H9 (cell line): ENCODE measurements at regions not wholly inside any gene's neighbourhood (a gene's known extent, or its start where the extent isn't known, plus 50 kb on each side); places are given as distances from the start of the nearest gene placed in this dataset.

Source experiments
- DNase-seq: peaks from one replicate; pipeline ENCODE4 v3.0.0-alpha.2; 2017
- H2AFZ ChIP-seq: one replicate; pipeline ENCODE4 v1.6.1; 2013; ENCODE audit warnings: mild to moderate bottlenecking, low read length, control low read depth, moderate library complexity
- H2AK5ac ChIP-seq: 2 replicates; pipeline ENCODE4 v1.6.1; 2013; ENCODE audit warnings: low read length, control low read depth, mixed read lengths; ENCODE audit not compliant: insufficient read length
- H2BK120ac ChIP-seq: one replicate; pipeline ENCODE4 v1.6.1; 2013; ENCODE audit warnings: low read depth, mild to moderate bottlenecking, low read length, control low read depth, inconsistent platforms; ENCODE audit not compliant: poor library complexity, severe bottlenecking
- H2BK12ac ChIP-seq: 2 replicates; pipeline ENCODE4 v1.6.1; 2013; ENCODE audit warnings: low read length, control low read depth, mixed read lengths, low read depth; ENCODE audit not compliant: insufficient read length
- H2BK15ac ChIP-seq: 2 replicates; pipeline ENCODE4 v1.6.1; 2013; ENCODE audit warnings: low read depth, low read length, control low read depth
- H2BK20ac ChIP-seq: one replicate; pipeline ENCODE4 v1.6.1; 2013; ENCODE audit warnings: low read depth, mild to moderate bottlenecking, low read length, control low read depth, inconsistent platforms; ENCODE audit not compliant: poor library complexity, severe bottlenecking
- H2BK5ac ChIP-seq: 2 replicates; pipeline ENCODE4 v1.6.1; 2013; ENCODE audit warnings: low read length, control low read depth, mixed read lengths; ENCODE audit not compliant: insufficient read length
- H3K14ac ChIP-seq: 2 replicates; pipeline ENCODE4 v1.6.1; 2013; ENCODE audit warnings: low read length, control low read depth; ENCODE audit not compliant: insufficient read depth
- H3K18ac ChIP-seq: 2 replicates; pipeline ENCODE4 v1.6.1; 2013; ENCODE audit warnings: low read depth, mild to moderate bottlenecking, mixed read lengths, low read length, control low read depth; ENCODE audit not compliant: insufficient read length
- H3K23ac ChIP-seq: 2 replicates; pipeline ENCODE4 v1.6.1; 2013; ENCODE audit warnings: low read length, control low read depth, mixed read lengths, low read depth; ENCODE audit not compliant: insufficient read length
- H3K23me2 ChIP-seq: 2 replicates; pipeline ENCODE4 v1.6.1; 2013; ENCODE audit warnings: low read depth, mild to moderate bottlenecking, mixed read lengths, low read length, control low read depth; ENCODE audit not compliant: insufficient read length, poor library complexity, severe bottlenecking
- H3K27ac ChIP-seq: 2 replicates; pipeline ENCODE4 v1.5.1; 2013; ENCODE audit warnings: low read length, control low read depth, mixed read lengths, low read depth; ENCODE audit not compliant: insufficient read length
- H3K27me3 ChIP-seq: 2 replicates; pipeline ENCODE4 v1.6.1; 2013; ENCODE audit warnings: low read length, control low read depth, inconsistent platforms; ENCODE audit not compliant: insufficient read depth
- H3K4ac ChIP-seq: 2 replicates; pipeline ENCODE4 v1.6.1; 2013; ENCODE audit warnings: low read depth, mild to moderate bottlenecking, control low read depth, inconsistent platforms, low read length, moderate library complexity
- H3K4me1 ChIP-seq: 2 replicates; pipeline ENCODE4 v1.6.1; 2013; ENCODE audit warnings: low read length, control low read depth, inconsistent platforms; ENCODE audit not compliant: insufficient read depth
- H3K4me2 ChIP-seq: 2 replicates; pipeline ENCODE4 v1.6.1; 2013; ENCODE audit warnings: low read length, control low read depth, mixed read lengths; ENCODE audit not compliant: insufficient read length, insufficient read depth
- H3K56ac ChIP-seq: 2 replicates; pipeline ENCODE4 v1.6.1; 2013; ENCODE audit warnings: low read depth, mild to moderate bottlenecking, mixed read lengths, low read length, control low read depth; ENCODE audit not compliant: insufficient read length
- H3K79me1 ChIP-seq: 2 replicates; pipeline ENCODE4 v1.6.1; 2013; ENCODE audit warnings: low read depth, mild to moderate bottlenecking, moderate library complexity, low read length, control low read depth, inconsistent platforms; ENCODE audit not compliant: insufficient read depth, poor library complexity, severe bottlenecking
- H3K79me2 ChIP-seq: 2 replicates; pipeline ENCODE4 v1.6.1; 2013; ENCODE audit warnings: low read length, control low read depth, inconsistent platforms; ENCODE audit not compliant: insufficient read depth
- H3K9ac ChIP-seq: 2 replicates; pipeline ENCODE4 v1.6.1; 2013; ENCODE audit warnings: low read length, control low read depth, mixed read lengths; ENCODE audit not compliant: insufficient read length; ENCODE audit errors: extremely low read depth
- H3K9me3 ChIP-seq: one replicate; pipeline ENCODE4 v1.6.1; 2013; ENCODE audit warnings: low read depth, low read length, inconsistent platforms; ENCODE audit not compliant: control insufficient read depth
- H3T11ph ChIP-seq: one replicate; pipeline ENCODE4 v1.6.1; 2013; ENCODE audit warnings: mild to moderate bottlenecking, low read length, control low read depth, inconsistent platforms
- H4K20me1 ChIP-seq: one replicate; pipeline ENCODE4 v1.6.1; 2013; ENCODE audit not compliant: control insufficient read depth, insufficient read length, insufficient read depth
- H4K5ac ChIP-seq: 2 replicates; pipeline ENCODE4 v1.6.1; 2013; ENCODE audit warnings: low read depth, mild to moderate bottlenecking, mixed read lengths, low read length, control low read depth; ENCODE audit not compliant: insufficient read length
- H4K8ac ChIP-seq: replicated peaks from 2 replicates; pipeline ENCODE4 v1.6.1; 2013; ENCODE audit warnings: low read length, control low read depth, mixed read lengths, low read depth; ENCODE audit not compliant: insufficient read length
- H4K91ac ChIP-seq: 2 replicates; pipeline ENCODE4 v1.6.1; 2013; ENCODE audit warnings: low read depth, mild to moderate bottlenecking, moderate library complexity, mixed read lengths, low read length, control low read depth; ENCODE audit not compliant: insufficient read length
- H3K27ac Mint-ChIP-seq, 3 experiments: 2 replicates in 2 of 3; 3 replicates in 1 of 3; pipeline ENCODE4 v1.8.0; 2020 to 2021; ENCODE audit warnings: mixed read lengths in 3 of 3, mild to moderate bottlenecking in 1 of 3, moderate library complexity in 1 of 3
- H3K27me3 Mint-ChIP-seq: 2 replicates; pipeline ENCODE4 v1.8.0; 2021; ENCODE audit warnings: low read depth, mild to moderate bottlenecking, moderate library complexity, mixed read lengths
- H3K36me3 Mint-ChIP-seq, 3 experiments: 2 replicates in 2 of 3; 3 replicates in 1 of 3; pipeline ENCODE4 v1.8.0; 2020 to 2021; ENCODE audit warnings: low read depth in 3 of 3, mixed read lengths in 3 of 3; ENCODE audit not compliant: insufficient read depth in 1 of 3
- H3K4me1 Mint-ChIP-seq, 2 experiments: 2 replicates each; pipeline ENCODE4 v1.8.0; 2020; ENCODE audit warnings: mixed read lengths in 2 of 2
- H3K4me3 Mint-ChIP-seq, 2 experiments: 2 replicates in 1 of 2; 3 replicates in 1 of 2; pipeline ENCODE4 v1.8.0; 2020 to 2021; ENCODE audit warnings: mild to moderate bottlenecking in 2 of 2, mixed read lengths in 2 of 2, moderate library complexity in 1 of 2
- H3K9me3 Mint-ChIP-seq, 2 experiments: 2 replicates in 1 of 2; 3 replicates in 1 of 2; pipeline ENCODE4 v1.8.0; 2020; ENCODE audit warnings: mild to moderate bottlenecking in 2 of 2, mixed read lengths in 2 of 2, moderate library complexity in 1 of 2
- WGBS: extraction: QIAGEN DNeasy Blood & Tissue Kit; methylation state at CpG from one replicate; pipeline ENCODE4 v1.1.7; 2013; ENCODE audit warnings: missing lambda C conversion rate, low lambda C conversion rate, mixed read lengths; ENCODE audit not compliant: insufficient read length; ENCODE audit errors: extremely low coverage; 5-methylcytosine and 5-hydroxymethylcytosine counted together
- TF ChIP-seq, protein P1 (sequence below): fragments of 200-600 bp; sonication (generic); conservative IDR thresholded peaks from 3 replicates; pipeline ENCODE4 v1.8.0; 2021; ENCODE audit warnings: antibody characterized with exemption, mild to moderate bottlenecking

GRCh38 chr13:40486518-40487163 is 179.8 kb downstream of the FOXO1 start:
- no peaks in the 10 kb centered on the region for H3K9me3 Mint-ChIP-seq
- Histone ChIP-seq H3K4me2 (no peak overlapping the region), H4K5ac (no peak overlapping the region), H4K20me1 (no peaks in the 10 kb centered on the region), H2BK120ac (no peak overlapping the region), H4K8ac (no peak overlapping the region), H2BK20ac (no peak overlapping the region), H2AFZ (no peak overlapping the region), H2BK12ac (no peak overlapping the region), H3K9ac (no peak overlapping the region), H3K56ac (no peak overlapping the region), H3K27me3 (no peaks in the 10 kb centered on the region), H3K4me1 (peaks cover 3% of the 10 kb centered on the region; the same call in 1 of the 2 replicates), H3K79me1 (no peaks in the 10 kb centered on the region), H3K4ac (no peak overlapping the region), H3K18ac (no peak overlapping the region), H2BK5ac (no peak overlapping the region), H3K23me2 (no peaks in the 10 kb centered on the region), H2AK5ac (no peak overlapping the region), H2BK15ac (no peak overlapping the region), H3K27ac (no peak overlapping the region), H3K9me3 (no peaks in the 10 kb centered on the region), H3T11ph (no peak overlapping the region), H4K91ac (no peak overlapping the region), H3K23ac (no peak overlapping the region), H3K79me2 (no peaks in the 10 kb centered on the region), H3K14ac (no peak overlapping the region)
- no peaks in the 10 kb centered on the region; the same call in 1 of the 2 replicates for H3K27me3 Mint-ChIP-seq
- TF ChIP-seq, protein P1, sequence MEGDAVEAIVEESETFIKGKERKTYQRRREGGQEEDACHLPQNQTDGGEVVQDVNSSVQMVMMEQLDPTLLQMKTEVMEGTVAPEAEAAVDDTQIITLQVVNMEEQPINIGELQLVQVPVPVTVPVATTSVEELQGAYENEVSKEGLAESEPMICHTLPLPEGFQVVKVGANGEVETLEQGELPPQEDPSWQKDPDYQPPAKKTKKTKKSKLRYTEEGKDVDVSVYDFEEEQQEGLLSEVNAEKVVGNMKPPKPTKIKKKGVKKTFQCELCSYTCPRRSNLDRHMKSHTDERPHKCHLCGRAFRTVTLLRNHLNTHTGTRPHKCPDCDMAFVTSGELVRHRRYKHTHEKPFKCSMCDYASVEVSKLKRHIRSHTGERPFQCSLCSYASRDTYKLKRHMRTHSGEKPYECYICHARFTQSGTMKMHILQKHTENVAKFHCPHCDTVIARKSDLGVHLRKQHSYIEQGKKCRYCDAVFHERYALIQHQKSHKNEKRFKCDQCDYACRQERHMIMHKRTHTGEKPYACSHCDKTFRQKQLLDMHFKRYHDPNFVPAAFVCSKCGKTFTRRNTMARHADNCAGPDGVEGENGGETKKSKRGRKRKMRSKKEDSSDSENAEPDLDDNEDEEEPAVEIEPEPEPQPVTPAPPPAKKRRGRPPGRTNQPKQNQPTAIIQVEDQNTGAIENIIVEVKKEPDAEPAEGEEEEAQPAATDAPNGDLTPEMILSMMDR, result no peak
- no peak overlapping the region for H3K4me3 Mint-ChIP-seq
- no peaks in the 10 kb centered on the region for H3K36me3 Mint-ChIP-seq
- no peak overlapping the region for H3K27ac Mint-ChIP-seq
- no CpG with 5 or more reads among the region's 12 CpGs for WGBS
- H3K4me1 Mint-ChIP-seq, result peaks cover 44 to 47% of the 10 kb centered on the region in 2 experiments
- DNase-seq, result no peak
